IMR-90 (cell line): ENCODE measurements at regions not wholly inside any gene's neighbourhood (a gene's known extent, or its start where the extent isn't known, plus 50 kb on each side); places are given as distances from the start of the nearest gene placed in this dataset.
"Not testable (repeated sequence)": the region's sequence is repeated elsewhere in the genome, so short reads cannot be mapped to it uniquely, and the experiment has no call there.

Experiments used
- CEBPB ChIP-seq: IDR thresholded peaks from 2 replicates; pipeline ENCODE4 v1.6.1; 2012; ENCODE audit warnings: low read depth, low read length, improper control_type of control experiment
- CHD1 ChIP-seq: IDR thresholded peaks from 2 replicates; pipeline ENCODE4 v1.6.1; 2012; ENCODE audit warnings: low read depth, low read length, improper control_type of control experiment
- FOS ChIP-seq: fragments of 150-350 bp; IDR thresholded peaks from 2 replicates; pipeline ENCODE4 v1.6.1; 2016; ENCODE audit warnings: low read depth, low read length
- MAFK ChIP-seq: IDR thresholded peaks from 2 replicates; pipeline ENCODE4 v1.6.1; 2012; ENCODE audit warnings: low read depth, low read length, improper control_type of control experiment
- MAZ ChIP-seq: IDR thresholded peaks from 2 replicates; pipeline ENCODE4 v1.6.1; 2012; ENCODE audit warnings: low read depth, mild to moderate bottlenecking, low read length, improper control_type of control experiment, moderate library complexity, borderline replicate concordance
- MXI1 ChIP-seq: IDR thresholded peaks from 2 replicates; pipeline ENCODE4 v1.6.1; 2012; ENCODE audit warnings: low read depth, mild to moderate bottlenecking, low read length, moderate library complexity, borderline replicate concordance
- POLR2A ChIP-seq: IDR thresholded peaks from 2 replicates; pipeline ENCODE4 v1.6.1; 2012; ENCODE audit warnings: mild to moderate bottlenecking, low read depth, low read length
- RAD21 ChIP-seq: IDR thresholded peaks from 2 replicates; pipeline ENCODE4 v1.6.1; 2012; ENCODE audit warnings: low read length, improper control_type of control experiment
- RCOR1 ChIP-seq: IDR thresholded peaks from 2 replicates; pipeline ENCODE4 v1.6.1; 2012; ENCODE audit warnings: mild to moderate bottlenecking, low read length, improper control_type of control experiment; ENCODE audit not compliant: insufficient replicate concordance
- RFX5 ChIP-seq: IDR thresholded peaks from 2 replicates; pipeline ENCODE4 v1.8.0; 2012; ENCODE audit warnings: low read depth, mild to moderate bottlenecking, low read length, moderate library complexity
- SMC3 ChIP-seq: fragments of 150-350 bp; IDR thresholded peaks from 2 replicates; pipeline ENCODE4 v1.6.1; 2016; ENCODE audit warnings: low read depth, mild to moderate bottlenecking, antibody characterized with exemption, low read length, moderate library complexity
- TF ChIP-seq, protein P1 (sequence below): fragments of 150-350 bp; IDR thresholded peaks from 2 replicates; pipeline ENCODE4 v1.6.1; 2017; ENCODE audit warnings: mild to moderate bottlenecking, antibody characterized with exemption, low read length, low read depth
- TF ChIP-seq, protein P2 (sequence below): conservative IDR thresholded peaks from 2 replicates; pipeline ENCODE4 v1.5.1; 2012; ENCODE audit warnings: mild to moderate bottlenecking, low read depth, low read length, improper control_type of control experiment

- TF ChIP-seq, protein P1, sequence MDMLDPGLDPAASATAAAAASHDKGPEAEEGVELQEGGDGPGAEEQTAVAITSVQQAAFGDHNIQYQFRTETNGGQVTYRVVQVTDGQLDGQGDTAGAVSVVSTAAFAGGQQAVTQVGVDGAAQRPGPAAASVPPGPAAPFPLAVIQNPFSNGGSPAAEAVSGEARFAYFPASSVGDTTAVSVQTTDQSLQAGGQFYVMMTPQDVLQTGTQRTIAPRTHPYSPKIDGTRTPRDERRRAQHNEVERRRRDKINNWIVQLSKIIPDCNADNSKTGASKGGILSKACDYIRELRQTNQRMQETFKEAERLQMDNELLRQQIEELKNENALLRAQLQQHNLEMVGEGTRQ, result not testable (repeated sequence)
- not testable (repeated sequence) for TF ChIP-seq RFX5, POLR2A, RCOR1, SMC3, CHD1, MAFK, RAD21, CEBPB, MXI1, MAZ, FOS
- TF ChIP-seq, protein P2, sequence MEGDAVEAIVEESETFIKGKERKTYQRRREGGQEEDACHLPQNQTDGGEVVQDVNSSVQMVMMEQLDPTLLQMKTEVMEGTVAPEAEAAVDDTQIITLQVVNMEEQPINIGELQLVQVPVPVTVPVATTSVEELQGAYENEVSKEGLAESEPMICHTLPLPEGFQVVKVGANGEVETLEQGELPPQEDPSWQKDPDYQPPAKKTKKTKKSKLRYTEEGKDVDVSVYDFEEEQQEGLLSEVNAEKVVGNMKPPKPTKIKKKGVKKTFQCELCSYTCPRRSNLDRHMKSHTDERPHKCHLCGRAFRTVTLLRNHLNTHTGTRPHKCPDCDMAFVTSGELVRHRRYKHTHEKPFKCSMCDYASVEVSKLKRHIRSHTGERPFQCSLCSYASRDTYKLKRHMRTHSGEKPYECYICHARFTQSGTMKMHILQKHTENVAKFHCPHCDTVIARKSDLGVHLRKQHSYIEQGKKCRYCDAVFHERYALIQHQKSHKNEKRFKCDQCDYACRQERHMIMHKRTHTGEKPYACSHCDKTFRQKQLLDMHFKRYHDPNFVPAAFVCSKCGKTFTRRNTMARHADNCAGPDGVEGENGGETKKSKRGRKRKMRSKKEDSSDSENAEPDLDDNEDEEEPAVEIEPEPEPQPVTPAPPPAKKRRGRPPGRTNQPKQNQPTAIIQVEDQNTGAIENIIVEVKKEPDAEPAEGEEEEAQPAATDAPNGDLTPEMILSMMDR, result not testable (repeated sequence)
These were observed 96.7 kb upstream of the CCT8L2 start for GRCh38 chr22:16689358-16689757.
